SK-N-MC (cell line): ENCODE measurements at regions not wholly inside any gene's neighbourhood (a gene's known extent, or its start where the extent isn't known, plus 50 kb on each side); places are given as distances from the start of the nearest gene placed in this dataset.

Source experiments
- DNase-seq: peaks from one replicate; pipeline ENCODE4 v3.0.0-alpha.2; 2011; ENCODE audit warnings: low read depth, low spot score
- H3K27ac ChIP-seq: fragments of 200-600 bp; sonication (generic); 2 replicates; pipeline ENCODE4 v1.5.1; 2016; ENCODE audit warnings: mixed run types
- H3K36me3 ChIP-seq: fragments of 200-600 bp; sonication (generic); 2 replicates; pipeline ENCODE4 v1.6.1; 2017; ENCODE audit warnings: antibody characterized with exemption, low read length, mixed read lengths; ENCODE audit not compliant: insufficient read depth
- H3K4me3 ChIP-seq: fragments of 200-600 bp; sonication (generic); 2 replicates; pipeline ENCODE4 v1.5.1; 2016
- H3K9ac ChIP-seq: fragments of 200-600 bp; sonication (generic); 2 replicates; pipeline ENCODE4 v1.8.0; 2017; ENCODE audit warnings: mixed run types, mixed read lengths; ENCODE audit not compliant: insufficient read length
- H3K9me3 ChIP-seq: fragments of 200-600 bp; sonication (generic); 2 replicates; pipeline ENCODE4 v1.6.1; 2017; ENCODE audit warnings: low read depth, mild to moderate bottlenecking, antibody characterized with exemption, low read length, moderate library complexity, mixed read lengths
- EZH2 ChIP-seq: fragments of 200-600 bp; sonication (generic); IDR thresholded peaks from one replicate; pipeline ENCODE4 v1.6.1; 2017; ENCODE audit warnings: antibody characterized with exemption
- FOXP2 ChIP-seq: optimal IDR thresholded peaks from 2 replicates; pipeline ENCODE3; 2011; ENCODE audit warnings: mild to moderate bottlenecking, moderate library complexity; ENCODE audit not compliant: insufficient read depth; ENCODE audit errors: extremely low read length, control extremely low read depth
- POLR2AphosphoS5 ChIP-seq: IDR thresholded peaks from 2 replicates; pipeline ENCODE4 v1.6.1; 2012; ENCODE audit warnings: mild to moderate bottlenecking, low read depth, low read length, borderline replicate concordance

- no peak for DNase-seq
- Histone ChIP-seq H3K9ac (no peak overlapping the region), H3K36me3 (no peaks in the 10 kb centered on the region), H3K4me3 (no peak overlapping the region), H3K27ac (no peak overlapping the region), H3K9me3 (no peaks in the 10 kb centered on the region)
- no peak for TF ChIP-seq POLR2AphosphoS5
- TF ChIP-seq FOXP2 = no peak
- TF ChIP-seq EZH2 = no peak
Measured at GRCh38 chr3:8254489-8254888, 247.1 kb upstream of the LMCD1 start.

- H3K9me3 ChIP-seq = no peaks in the 10 kb centered on the region
- peak overlapping the region; percentile 54 for H3K4me3 ChIP-seq
- H3K9ac ChIP-seq = no peak overlapping the region
- H3K36me3 ChIP-seq = no peaks in the 10 kb centered on the region
- H3K27ac ChIP-seq = peak overlapping the region; percentile 100
- no peak for DNase-seq
- TF ChIP-seq EZH2 (no peak), POLR2AphosphoS5 (peak; percentile 18; the same call in 1 of the 2 replicates), FOXP2 (no peak)
Measured at GRCh38 chr3:8255725-8256124, 245.9 kb upstream of the LMCD1 start.

GRCh38 chr3:8256441-8257071 is 245.1 kb upstream of the LMCD1 start:
- Histone ChIP-seq H3K9ac (peak overlapping the region; percentile 74), H3K27ac (peak overlapping the region; percentile 100), H3K36me3 (no peaks in the 10 kb centered on the region), H3K9me3 (no peaks in the 10 kb centered on the region), H3K4me3 (peak overlapping the region; percentile 54)
- no peak for TF ChIP-seq EZH2
- no peak; the same call in 1 of the 2 replicates for TF ChIP-seq POLR2AphosphoS5
- no peak for TF ChIP-seq FOXP2
- no peak for DNase-seq

- Histone ChIP-seq H3K9me3 (no peaks in the 10 kb centered on the region), H3K27ac (no peak overlapping the region), H3K36me3 (no peaks in the 10 kb centered on the region), H3K9ac (no peak overlapping the region), H3K4me3 (no peak overlapping the region)
- TF ChIP-seq EZH2 = no peak
- no peak for TF ChIP-seq FOXP2
- no peak for TF ChIP-seq POLR2AphosphoS5
- no peak for DNase-seq
Measured at GRCh38 chr3:8261018-8261417, 240.6 kb upstream of the LMCD1 start.

GRCh38 chr3:8266730-8267131 is 234.9 kb upstream of the LMCD1 start:
- no peak overlapping the region for H3K9ac ChIP-seq
- no peaks in the 10 kb centered on the region for H3K36me3 ChIP-seq
- peak overlapping the region; percentile 48; the same call in 1 of the 2 replicates for H3K4me3 ChIP-seq
- H3K27ac ChIP-seq = peak overlapping the region; percentile 91
- DNase-seq = no peak
- no peak for TF ChIP-seq FOXP2
- no peak for TF ChIP-seq EZH2
- peak; percentile 44; the same call in 1 of the 2 replicates for TF ChIP-seq POLR2AphosphoS5
- H3K9me3 ChIP-seq = no peaks in the 10 kb centered on the region

DNA sequence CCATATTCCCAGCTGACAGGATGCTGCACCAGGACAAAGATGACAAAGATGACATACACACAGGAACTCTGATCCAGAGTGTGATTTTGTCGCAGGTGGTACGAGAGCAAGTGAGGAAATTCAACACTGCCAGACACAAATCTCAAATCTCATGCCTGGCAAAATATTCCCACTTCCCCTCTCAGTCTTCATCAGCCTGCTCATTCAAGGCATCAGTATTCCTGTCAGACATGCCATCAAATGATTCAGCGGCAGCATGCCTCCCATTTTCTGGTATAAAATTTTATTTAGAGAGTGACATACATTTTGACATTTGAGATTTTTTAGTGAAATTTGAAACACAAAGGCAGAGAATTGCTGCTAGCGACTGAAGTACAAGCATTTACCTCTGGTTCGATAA is 228.1 kb upstream of the LMCD1 start:
- Histone ChIP-seq H3K9me3 (no peaks in the 10 kb centered on the region), H3K27ac (no peak overlapping the region)
- TF ChIP-seq EZH2 = no peak
- TF ChIP-seq POLR2AphosphoS5 = no peak
- no peak for TF ChIP-seq FOXP2

DNA sequence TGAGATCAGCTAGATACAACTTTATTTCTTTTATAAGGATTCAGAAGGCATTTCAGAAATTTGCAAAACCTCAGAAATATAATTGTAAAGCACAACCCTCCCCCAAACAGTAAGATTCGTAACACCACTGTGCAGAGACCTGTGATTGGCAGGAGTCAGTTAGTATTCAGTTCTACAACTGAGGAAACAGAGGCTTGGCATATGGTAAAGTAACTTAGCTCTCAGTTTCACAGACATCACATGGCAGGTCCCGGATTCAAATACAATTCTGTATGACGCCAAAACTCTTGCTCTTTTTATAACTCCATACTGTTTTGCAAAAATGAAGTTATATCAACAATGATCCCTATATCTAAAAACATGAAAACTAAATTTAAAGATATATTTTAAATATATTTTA is 225.6 kb upstream of the LMCD1 start:
- H3K4me3 ChIP-seq = no peak overlapping the region
- TF ChIP-seq FOXP2 = no peak
- TF ChIP-seq EZH2 = no peak
- TF ChIP-seq POLR2AphosphoS5 = no peak
- no peak for DNase-seq

More for the DNA sequence above, 228.1 kb upstream of the LMCD1 start:
- Histone ChIP-seq H3K36me3 (no peaks in the 10 kb centered on the region), H3K4me3 (no peak overlapping the region), H3K9ac (no peak overlapping the region)
- no peak for DNase-seq

DNA sequence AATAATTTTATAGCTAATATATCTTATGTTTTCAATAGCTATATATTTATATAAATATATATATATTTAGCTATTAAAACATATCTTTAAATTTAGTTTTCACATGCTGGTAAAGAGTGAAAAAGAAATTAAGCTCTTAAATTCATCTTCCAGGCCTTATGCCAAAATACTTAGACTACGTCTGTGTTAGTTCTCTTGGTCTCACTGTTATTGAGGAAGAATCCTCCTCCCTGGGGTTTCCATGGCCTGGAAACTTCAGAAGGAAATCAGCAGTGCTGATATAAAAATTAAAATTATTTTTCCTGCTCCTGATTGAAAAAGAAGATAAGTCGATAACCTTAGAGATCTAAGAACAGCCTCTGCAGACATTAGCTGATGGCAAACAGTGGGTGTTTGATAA is 225.1 kb upstream of the LMCD1 start:
- Histone ChIP-seq H3K4me3 (no peak overlapping the region), H3K27ac (no peak overlapping the region; the same call in 1 of the 2 replicates), H3K9ac (no peak overlapping the region), H3K9me3 (no peaks in the 10 kb centered on the region), H3K36me3 (no peaks in the 10 kb centered on the region)
- DNase-seq = no peak
- TF ChIP-seq EZH2 = no peak
- no peak for TF ChIP-seq FOXP2
- TF ChIP-seq POLR2AphosphoS5 = no peak

More for the DNA sequence above, 225.6 kb upstream of the LMCD1 start:
- no peak overlapping the region for H3K27ac ChIP-seq
- H3K9me3 ChIP-seq = no peaks in the 10 kb centered on the region
- no peak overlapping the region for H3K9ac ChIP-seq
- no peaks in the 10 kb centered on the region for H3K36me3 ChIP-seq

GRCh38 chr3:8278448-8278847 is 223.2 kb upstream of the LMCD1 start:
- Histone ChIP-seq H3K36me3 (no peaks in the 10 kb centered on the region), H3K4me3 (no peak overlapping the region), H3K27ac (no peak overlapping the region), H3K9ac (no peak overlapping the region), H3K9me3 (no peaks in the 10 kb centered on the region)
- TF ChIP-seq POLR2AphosphoS5 = no peak
- TF ChIP-seq FOXP2 = no peak
- TF ChIP-seq EZH2 = no peak
- DNase-seq = no peak
